Thoracic aorta (tissue), 2 donors: ENCODE measurements at regions not wholly inside any gene's neighbourhood (a gene's known extent, or its start where the extent isn't known, plus 50 kb on each side); places are given as distances from the start of the nearest gene placed in this dataset.

ENCODE experiments used
- ATAC-seq: fragments of 150-250 bp; one replicate; pipeline ENCODE4 v1.8.0; 2017; ENCODE audit warnings: low read depth; ENCODE audit not compliant: insufficient number of reproducible peaks, low FRiP score
- DNase-seq: peaks from one replicate; pipeline ENCODE4 v3.0.0-alpha.2; 2020; ENCODE audit warnings: low spot score
- H3K27ac ChIP-seq, 2 donors: fragments of 200-600 bp; sonication (generic); 1 replicate in 1 of 2; 2 replicates in 1 of 2; pipeline ENCODE4 v1.5.1; 2016; ENCODE audit warnings: mild to moderate bottlenecking in 2 of 2, moderate library complexity in 2 of 2
- H3K27me3 ChIP-seq: fragments of 200-600 bp; sonication (generic); replicated peaks from 2 replicates; pipeline ENCODE4 v1.6.0; 2016; ENCODE audit warnings: mild to moderate bottlenecking; ENCODE audit not compliant: insufficient read depth
- H3K36me3 ChIP-seq: fragments of 200-600 bp; sonication (generic); one replicate; pipeline ENCODE4 v1.5.1; 2016
- H3K4me1 ChIP-seq, 2 donors: fragments of 200-600 bp; sonication (generic); 1 replicate in 1 of 2; 2 replicates in 1 of 2; pipeline versions ENCODE4 v1.5.1 to v1.6.0; 2016; ENCODE audit warnings: low read depth in 2 of 2, mild to moderate bottlenecking in 1 of 2; ENCODE audit not compliant: control insufficient read depth in 1 of 2
- H3K4me3 ChIP-seq: fragments of 200-600 bp; sonication (generic); 2 replicates; pipeline ENCODE4 v1.5.1; 2016; ENCODE audit warnings: mild to moderate bottlenecking
- H3K9me3 ChIP-seq: fragments of 200-600 bp; sonication (generic); 2 replicates; pipeline ENCODE4 v1.5.1; 2016
- CTCF ChIP-seq: fragments of 200-600 bp; sonication (generic); IDR thresholded peaks from one replicate; pipeline ENCODE4 v1.5.1; 2019; ENCODE audit warnings: antibody characterized with exemption

GRCh38 chr13:30128591-30128990 lies 178.8 kb downstream of the KATNAL1 start:
- Histone ChIP-seq H3K4me3 (no peak overlapping the region), H3K27me3 (no peaks in the 10 kb centered on the region), H3K4me1 (peaks cover 0 to 11% of the 10 kb centered on the region in 2 donors), H3K27ac (no peak overlapping the region), H3K9me3 (no peaks in the 10 kb centered on the region), H3K36me3 (no peaks in the 10 kb centered on the region)
- DNase-seq (no peak), ATAC-seq (no peak)
- no peak for TF ChIP-seq CTCF

GRCh38 chr13:30128095-30128494 lies 179.3 kb downstream of the KATNAL1 start:
- ATAC-seq (no peak), DNase-seq (no peak)
- H3K4me3 ChIP-seq: no peak overlapping the region
- H3K27me3 ChIP-seq: no peaks in the 10 kb centered on the region
- no peaks in the 10 kb centered on the region for H3K9me3 ChIP-seq
- no peaks in the 10 kb centered on the region for H3K36me3 ChIP-seq
- H3K4me1 ChIP-seq: peaks cover 0 to 11% of the 10 kb centered on the region in 2 donors
- TF ChIP-seq CTCF: no peak
- H3K27ac ChIP-seq: no peak overlapping the region

- Histone ChIP-seq H3K9me3 (no peaks in the 10 kb centered on the region), H3K27me3 (no peaks in the 10 kb centered on the region), H3K4me1 (peaks cover 0 to 7% of the 10 kb centered on the region in 2 donors), H3K27ac (no peak overlapping the region), H3K4me3 (no peak overlapping the region), H3K36me3 (no peaks in the 10 kb centered on the region)
- TF ChIP-seq CTCF: no peak
- no peak for ATAC-seq
- DNase-seq: no peak
Measured at GRCh38 chr13:30126903-30127428, 180.4 kb downstream of the KATNAL1 start.

- DNase-seq: no peak
- H3K27ac ChIP-seq: no peak overlapping the region
Measured at GRCh38 chr13:30125422-30126073, 181.8 kb downstream of the KATNAL1 start.

More at GRCh38 chr13:30125422-30126073, 181.8 kb downstream of the KATNAL1 start:
- no peak for TF ChIP-seq CTCF
- Histone ChIP-seq H3K4me1 (peaks cover 0 to 7% of the 10 kb centered on the region in 2 donors), H3K27me3 (no peaks in the 10 kb centered on the region), H3K9me3 (no peaks in the 10 kb centered on the region), H3K36me3 (no peaks in the 10 kb centered on the region), H3K4me3 (no peak overlapping the region)
- no peak for ATAC-seq
